ENCODE measurements at regions not wholly inside any gene's neighbourhood (a gene's known extent, or its start where the extent isn't known, plus 50 kb on each side); places are given as distances from the start of the nearest gene placed in this dataset.

- no peak for TF ChIP-seq CTCF (IDR thresholded peaks at IDR 0.05)
- no peak for TF ChIP-seq POLR2A (IDR thresholded peaks at IDR 0.05)
Measured at GRCh38 chr4:177862541-177863176, 420.4 kb upstream of the AGA start.
